ENCODE measurements at regions not wholly inside any gene's neighbourhood (a gene's known extent, or its start where the extent isn't known, plus 50 kb on each side); places are given as distances from the start of the nearest gene placed in this dataset.

GRCh38 chr6:144746902-144747469 lies 461.9 kb downstream of the UTRN start:
- TF ChIP-seq, protein P1, sequence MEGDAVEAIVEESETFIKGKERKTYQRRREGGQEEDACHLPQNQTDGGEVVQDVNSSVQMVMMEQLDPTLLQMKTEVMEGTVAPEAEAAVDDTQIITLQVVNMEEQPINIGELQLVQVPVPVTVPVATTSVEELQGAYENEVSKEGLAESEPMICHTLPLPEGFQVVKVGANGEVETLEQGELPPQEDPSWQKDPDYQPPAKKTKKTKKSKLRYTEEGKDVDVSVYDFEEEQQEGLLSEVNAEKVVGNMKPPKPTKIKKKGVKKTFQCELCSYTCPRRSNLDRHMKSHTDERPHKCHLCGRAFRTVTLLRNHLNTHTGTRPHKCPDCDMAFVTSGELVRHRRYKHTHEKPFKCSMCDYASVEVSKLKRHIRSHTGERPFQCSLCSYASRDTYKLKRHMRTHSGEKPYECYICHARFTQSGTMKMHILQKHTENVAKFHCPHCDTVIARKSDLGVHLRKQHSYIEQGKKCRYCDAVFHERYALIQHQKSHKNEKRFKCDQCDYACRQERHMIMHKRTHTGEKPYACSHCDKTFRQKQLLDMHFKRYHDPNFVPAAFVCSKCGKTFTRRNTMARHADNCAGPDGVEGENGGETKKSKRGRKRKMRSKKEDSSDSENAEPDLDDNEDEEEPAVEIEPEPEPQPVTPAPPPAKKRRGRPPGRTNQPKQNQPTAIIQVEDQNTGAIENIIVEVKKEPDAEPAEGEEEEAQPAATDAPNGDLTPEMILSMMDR (conservative IDR thresholded peaks at IDR 0.05; ENCODE audit: low read depth, low read length) = no peak
- TF ChIP-seq EZH2phosphoT487 (IDR thresholded peaks at IDR 0.05; ENCODE audit: borderline replicate concordance, low read length) (no peak), EZH2 (IDR thresholded peaks at IDR 0.05; ENCODE audit: low read length, unreplicated experiment) (no peak)

Measured in PC-3 (cell line).